Panc1 (cell line): ENCODE measurements at regions not wholly inside any gene's neighbourhood (a gene's known extent, or its start where the extent isn't known, plus 50 kb on each side); places are given as distances from the start of the nearest gene placed in this dataset.
A peak's percentile ranks its signal among the peaks of the same experiment; 100 is the strongest.

Experiments
- ATAC-seq: fragments of 200-7000 bp; cut with Tn5 transposase; 2 replicates; pipeline ENCODE4 v1.9.1; 2020; ENCODE audit warnings: mild to moderate bottlenecking, moderate library complexity
- BruUV-seq: library from RNA; stranded (reverse); fragments of 400-500 nt; replicated peaks from 2 replicates; lab custom pipeline; 2021; lab: Mats Ljungman, UMichigan
- CTCF ChIA-PET: fragments of 300-600 bp; sonication (Branson Sonifier 250); formaldehyde crosslinking; loops from one replicate; lab custom pipeline; 2022; ENCODE audit warnings: antibody characterized with exemption; lab: Charles Lee
- POLR2A ChIA-PET: fragments of 300-600 bp; sonication (Branson Sonifier 250); formaldehyde crosslinking; loops from one replicate; lab custom pipeline; 2022; ENCODE audit warnings: antibody characterized with exemption; lab: Charles Lee
- DNase-seq: peaks from one replicate; pipeline ENCODE4 v3.0.0-alpha.2; 2010; ENCODE audit warnings: low read depth, low spot score
- H3K27ac ChIP-seq: 2 replicates; pipeline ENCODE4 v1.5.1; 2011; ENCODE audit warnings: mild to moderate bottlenecking, low read length, inconsistent platforms
- H3K27me3 ChIP-seq: fragments of 200-500 bp; sonication (Bioruptor generic); 2 replicates; pipeline ENCODE4 v1.6.0; 2014; ENCODE audit warnings: low read length, inconsistent platforms; ENCODE audit not compliant: control insufficient read depth, insufficient read depth
- H3K36me3 ChIP-seq: fragments of 200-500 bp; sonication (Bioruptor generic); 2 replicates; pipeline ENCODE4 v1.5.1; 2014; ENCODE audit warnings: inconsistent platforms, mild to moderate bottlenecking, low read length, moderate library complexity; ENCODE audit not compliant: control insufficient read depth, insufficient read depth
- H3K4me1 ChIP-seq: 2 replicates; pipeline ENCODE4 v1.5.1; 2011; ENCODE audit warnings: inconsistent platforms, mild to moderate bottlenecking, low read length, moderate library complexity; ENCODE audit not compliant: control insufficient read depth, insufficient read depth
- H3K4me3 ChIP-seq, 2 experiments: 2 replicates each; pipeline ENCODE4 v1.5.1; 2011 to 2012; ENCODE audit warnings: low read depth in 2 of 2, low read length in 2 of 2, mild to moderate bottlenecking in 2 of 2, inconsistent platforms in 1 of 2, moderate library complexity in 1 of 2
- H3K9me3 ChIP-seq: fragments of 200-500 bp; sonication (Bioruptor generic); 2 replicates; pipeline ENCODE4 v1.5.1; 2014; ENCODE audit warnings: low read depth, mild to moderate bottlenecking, inconsistent platforms, low read length, moderate library complexity; ENCODE audit not compliant: control insufficient read depth, insufficient read depth
- POLR2AphosphoS5 ChIP-seq: IDR thresholded peaks from 2 replicates; pipeline ENCODE4 v1.6.1; 2012; ENCODE audit warnings: mild to moderate bottlenecking, low read depth, low read length, moderate library complexity
- REST ChIP-seq, 2 experiments: IDR thresholded peaks; 2 replicates each; pipeline ENCODE4 v1.6.1; 2011 to 2012; ENCODE audit warnings: low read depth in 2 of 2, control low read depth in 1 of 2, low read length in 1 of 2, mild to moderate bottlenecking in 1 of 2, moderate library complexity in 1 of 2; ENCODE audit not compliant: insufficient read depth in 1 of 2
- SIN3A ChIP-seq: IDR thresholded peaks from 2 replicates; pipeline ENCODE4 v1.6.1; 2012; ENCODE audit warnings: low read depth, mild to moderate bottlenecking, low read length, moderate library complexity, borderline replicate concordance; ENCODE audit not compliant: insufficient read depth
- TCF7L2 ChIP-seq: IDR thresholded peaks from 2 replicates; pipeline ENCODE4 v1.6.1; 2011; ENCODE audit warnings: mild to moderate bottlenecking, low read depth, low read length, inconsistent platforms
- in situ Hi-C: cut with HindIII; loops from 2 replicates; pipeline ENCODE4 v1.10.0; 2016; ENCODE audit warnings: low sequenced_read_pairs, low pct_unique_long_range_greater_than_20kb
- intact Hi-C: fragments of 100-400 bp; cut with micrococcal nuclease; formaldehyde crosslinking; loops from one replicate; pipeline ENCODE4 v1.10.0; 2022; ENCODE audit not compliant: unreplicated experiment
- TF ChIP-seq, protein P1 (sequence below): fragments of 450-650 bp; IDR thresholded peaks from 2 replicates; pipeline ENCODE4 v1.5.1; 2017; ENCODE audit warnings: mild to moderate bottlenecking

DNA sequence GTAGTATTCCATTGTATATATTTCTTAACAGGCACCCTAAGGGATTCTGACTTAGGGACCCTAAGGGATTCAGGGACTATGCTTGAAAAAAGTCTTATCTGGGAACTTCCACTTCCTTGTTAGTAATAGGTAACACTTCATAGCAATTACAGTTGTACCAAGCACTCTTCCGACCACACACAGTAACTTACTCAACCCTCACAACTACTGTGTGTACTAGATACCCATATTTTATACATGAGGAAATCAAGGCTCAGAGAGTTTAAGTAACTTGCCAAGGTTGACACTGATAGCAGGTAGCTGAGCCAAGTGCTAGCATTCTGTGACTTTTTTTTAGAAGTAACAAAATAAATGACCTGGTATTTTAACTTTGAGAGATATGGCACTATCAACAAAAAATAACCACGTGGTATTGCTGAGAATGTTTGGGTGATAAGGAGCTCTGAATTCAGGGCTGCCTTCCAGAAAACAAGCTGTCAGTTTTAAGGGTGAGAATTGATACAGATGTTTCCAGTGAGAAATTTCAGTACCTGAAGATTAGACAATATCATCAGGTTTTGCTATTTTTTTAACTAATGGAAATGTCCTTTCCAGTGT is 210.3 kb upstream of the SUCLG2 start:
- BruUV-seq: no TSS peak
- Histone ChIP-seq H3K27ac (no peak overlapping the region), H3K4me3 (no peak overlapping the region), H3K27me3 (no peaks in the 10 kb centered on the region), H3K9me3 (no peaks in the 10 kb centered on the region), H3K36me3 (no peaks in the 10 kb centered on the region), H3K4me1 (no peaks in the 10 kb centered on the region)
- TF ChIP-seq POLR2AphosphoS5 (no peak), SIN3A (no peak), REST (IDR thresholded peaks at IDR 0.05; ENCODE audit: insufficient read depth in 1 of 2, low read depth in 2 of 2, low read length in 1 of 2) (no peak), TCF7L2 (no peak)
- TF ChIP-seq, protein P1, sequence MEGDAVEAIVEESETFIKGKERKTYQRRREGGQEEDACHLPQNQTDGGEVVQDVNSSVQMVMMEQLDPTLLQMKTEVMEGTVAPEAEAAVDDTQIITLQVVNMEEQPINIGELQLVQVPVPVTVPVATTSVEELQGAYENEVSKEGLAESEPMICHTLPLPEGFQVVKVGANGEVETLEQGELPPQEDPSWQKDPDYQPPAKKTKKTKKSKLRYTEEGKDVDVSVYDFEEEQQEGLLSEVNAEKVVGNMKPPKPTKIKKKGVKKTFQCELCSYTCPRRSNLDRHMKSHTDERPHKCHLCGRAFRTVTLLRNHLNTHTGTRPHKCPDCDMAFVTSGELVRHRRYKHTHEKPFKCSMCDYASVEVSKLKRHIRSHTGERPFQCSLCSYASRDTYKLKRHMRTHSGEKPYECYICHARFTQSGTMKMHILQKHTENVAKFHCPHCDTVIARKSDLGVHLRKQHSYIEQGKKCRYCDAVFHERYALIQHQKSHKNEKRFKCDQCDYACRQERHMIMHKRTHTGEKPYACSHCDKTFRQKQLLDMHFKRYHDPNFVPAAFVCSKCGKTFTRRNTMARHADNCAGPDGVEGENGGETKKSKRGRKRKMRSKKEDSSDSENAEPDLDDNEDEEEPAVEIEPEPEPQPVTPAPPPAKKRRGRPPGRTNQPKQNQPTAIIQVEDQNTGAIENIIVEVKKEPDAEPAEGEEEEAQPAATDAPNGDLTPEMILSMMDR: no peak
- ChIA-PET CTCF (interaction anchor here (0.6 kb wide), 1 partner anchor 755 kb away, joined by 3 read pairs; no protein-coding TSS in a partner anchor), POLR2A (no interaction called here)
- in situ Hi-C loops: no loop called here
- intact Hi-C loops: no loop called here
- ATAC-seq (no peak), DNase-seq (no peak)

DNA sequence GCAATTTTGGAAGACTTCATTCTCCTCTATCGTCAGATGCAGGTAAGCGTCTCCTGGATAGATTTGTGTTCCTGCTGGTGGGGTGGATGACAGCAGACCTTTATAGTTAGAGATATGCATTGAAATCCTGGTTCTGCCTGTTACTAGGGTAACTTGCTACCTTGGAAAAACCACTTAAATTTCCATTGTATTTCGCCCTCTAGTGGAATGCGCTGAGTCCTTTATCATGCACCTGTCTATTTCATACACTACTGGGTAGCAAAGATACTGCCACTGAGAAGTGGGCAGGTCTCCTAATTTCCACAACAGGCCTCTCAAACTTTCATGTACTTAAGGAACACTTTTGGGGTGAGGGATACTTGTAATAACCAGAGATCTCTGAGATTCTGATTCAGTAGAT is 209.5 kb upstream of the SUCLG2 start:
- ATAC-seq: no peak
- CTCF ChIA-PET: no interaction called here
- intact Hi-C loops: no loop called here
- DNase-seq: no peak
- H3K4me1 ChIP-seq: no peaks in the 10 kb centered on the region
- no peak overlapping the region for H3K4me3 ChIP-seq
- no peak for TF ChIP-seq SIN3A
- TF ChIP-seq, protein P1: peak; percentile 42
- H3K27me3 ChIP-seq: no peaks in the 10 kb centered on the region
- H3K36me3 ChIP-seq: no peaks in the 10 kb centered on the region
- in situ Hi-C loops: no loop called here
- no peaks in the 10 kb centered on the region for H3K9me3 ChIP-seq
- no peak overlapping the region for H3K27ac ChIP-seq
- POLR2A ChIA-PET: no interaction called here
- no TSS peak for BruUV-seq
